Neural cell (in vitro differentiated cells): ENCODE measurements at regions not wholly inside any gene's neighbourhood (a gene's known extent, or its start where the extent isn't known, plus 50 kb on each side); places are given as distances from the start of the nearest gene placed in this dataset.

ENCODE experiments used
- H2AFZ ChIP-seq: fragments of 200-600, 300-800 bp; sonication (generic), shearing (Covaris generic); 2 replicates; pipeline ENCODE4 v1.6.0; 2014; ENCODE audit warnings: low read depth, mild to moderate bottlenecking, antibody characterized with exemption, low read length, moderate library complexity
- H3F3A ChIP-seq: fragments of 200-600 bp; shearing (Covaris generic); 2 replicates; pipeline ENCODE4 v1.6.1; 2016; ENCODE audit warnings: mild to moderate bottlenecking, moderate library complexity, mixed read lengths, antibody characterized with exemption, low read length; ENCODE audit not compliant: insufficient read depth, poor library complexity, severe bottlenecking
- H3K27ac ChIP-seq: fragments of 200-600, 300-800 bp; sonication (generic), shearing (Covaris generic); 2 replicates; pipeline ENCODE4 v1.5.1; 2014; ENCODE audit warnings: mild to moderate bottlenecking, low read length, moderate library complexity
- H3K27me3 ChIP-seq: fragments of 300-800, 200-600 bp; sonication (generic), shearing (Covaris generic); 2 replicates; pipeline ENCODE4 v1.6.0; 2014; ENCODE audit warnings: mild to moderate bottlenecking, low read depth, low read length, moderate library complexity; ENCODE audit not compliant: insufficient read depth
- H3K36me3 ChIP-seq: fragments of 300-800, 200-600 bp; sonication (generic), shearing (Covaris generic); 2 replicates; pipeline ENCODE4 v1.5.1; 2014; ENCODE audit warnings: mild to moderate bottlenecking, antibody characterized with exemption, low read length, moderate library complexity; ENCODE audit not compliant: insufficient read depth
- H3K4me2 ChIP-seq: fragments of 300-800, 200-600 bp; sonication (generic), shearing (Covaris generic); 2 replicates; pipeline ENCODE4 v1.6.0; 2014; ENCODE audit warnings: mild to moderate bottlenecking, low read length
- H3K4me3 ChIP-seq: fragments of 300-800, 200-600 bp; sonication (generic), shearing (Covaris generic); 2 replicates; pipeline ENCODE4 v1.5.1; 2014; ENCODE audit warnings: mild to moderate bottlenecking, low read length, moderate library complexity
- H3K79me2 ChIP-seq: fragments of 200-600 bp; shearing (Covaris generic); replicated peaks from 2 replicates; pipeline ENCODE4 v1.6.0; 2014; ENCODE audit warnings: mild to moderate bottlenecking, low read length, moderate library complexity; ENCODE audit not compliant: insufficient read depth
- H3K9ac ChIP-seq: fragments of 300-800, 200-600 bp; sonication (generic), shearing (Covaris generic); 2 replicates; pipeline ENCODE4 v1.6.1; 2016; ENCODE audit warnings: mild to moderate bottlenecking, low read length, mixed read lengths
- H3K9me2 ChIP-seq: fragments of 200-600 bp; shearing (Covaris generic); 2 replicates; pipeline ENCODE4 v1.6.1; 2016; ENCODE audit warnings: mild to moderate bottlenecking, low read length, mixed read lengths; ENCODE audit not compliant: insufficient read depth
- H3K9me3 ChIP-seq: fragments of 200-600, 300-800 bp; sonication (generic), shearing (Covaris generic); 2 replicates; pipeline ENCODE4 v1.6.1; 2016; ENCODE audit warnings: mild to moderate bottlenecking, mixed run types, low read length, moderate library complexity, mixed read lengths
- H4K20me1 ChIP-seq: fragments of 200-600 bp; shearing (Covaris generic); 2 replicates; pipeline ENCODE4 v1.6.1; 2016; ENCODE audit warnings: mild to moderate bottlenecking, mixed run types; ENCODE audit not compliant: insufficient read depth
- EP300 ChIP-seq: fragments of 450-650 bp; conservative IDR thresholded peaks from 2 replicates; pipeline ENCODE4 v1.6.1; 2014; ENCODE audit warnings: antibody characterized with exemption, mild to moderate bottlenecking, moderate library complexity; ENCODE audit not compliant: poor library complexity, severe bottlenecking
- EZH2 ChIP-seq: fragments of 200-600, 300-800 bp; shearing (Covaris generic), sonication (generic); IDR thresholded peaks from 2 replicates; pipeline ENCODE4 v1.6.1; 2014; ENCODE audit warnings: antibody characterized with exemption, low read length, borderline replicate concordance, mild to moderate bottlenecking; ENCODE audit not compliant: insufficient read depth, poor library complexity, severe bottlenecking
- MXI1 ChIP-seq: fragments of 450-650 bp; conservative IDR thresholded peaks from 2 replicates; pipeline ENCODE4 v1.6.1; 2014; ENCODE audit warnings: antibody characterized with exemption, mild to moderate bottlenecking; ENCODE audit not compliant: poor library complexity, severe bottlenecking
- POLR2AphosphoS5 ChIP-seq: IDR thresholded peaks from 2 replicates; pipeline ENCODE4 v1.6.1; 2012
- RAD21 ChIP-seq: fragments of 450-650 bp; conservative IDR thresholded peaks from 2 replicates; pipeline ENCODE4 v1.6.1; 2014; ENCODE audit warnings: antibody characterized with exemption, mild to moderate bottlenecking, moderate library complexity
- SMC3 ChIP-seq: fragments of 450-650 bp; conservative IDR thresholded peaks from 2 replicates; pipeline ENCODE4 v1.6.1; 2014; ENCODE audit warnings: antibody characterized with exemption, mild to moderate bottlenecking, moderate library complexity; ENCODE audit not compliant: poor library complexity
- TAF1 ChIP-seq: IDR thresholded peaks from 2 replicates; pipeline ENCODE4 v1.6.1; 2012; ENCODE audit warnings: low read depth
- TF ChIP-seq, protein P1 (sequence below): IDR thresholded peaks from 2 replicates; pipeline ENCODE4 v1.6.1; 2012; ENCODE audit warnings: borderline replicate concordance
- TF ChIP-seq, protein P2 (sequence below): fragments of 450-650 bp; IDR thresholded peaks from 2 replicates; pipeline ENCODE4 v1.5.1; 2014; ENCODE audit warnings: antibody characterized with exemption, mild to moderate bottlenecking, moderate library complexity; ENCODE audit not compliant: poor library complexity, severe bottlenecking

DNA sequence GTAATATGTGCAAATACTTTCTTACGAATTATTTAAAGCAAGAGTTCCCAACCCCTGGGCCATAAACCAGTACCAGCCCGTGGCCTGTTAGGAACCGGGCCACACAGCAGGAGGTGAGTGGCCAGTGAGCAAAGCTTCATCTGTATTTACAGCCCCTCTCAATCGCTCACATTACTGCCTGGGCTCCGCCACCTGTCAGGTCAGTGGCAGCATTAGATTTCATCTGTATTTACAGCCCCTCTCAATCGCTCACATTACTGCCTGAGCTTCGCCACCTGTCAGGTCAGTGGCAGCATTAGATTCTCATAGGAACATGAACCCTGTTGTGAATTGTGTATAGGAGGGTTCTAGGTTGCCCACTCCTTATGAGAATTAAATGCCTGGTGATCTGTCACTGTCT, 142.0 kb downstream of the RNASET2 start:
- Histone ChIP-seq H3K9me3 (no peaks in the 10 kb centered on the region), H3F3A (no peaks in the 10 kb centered on the region), H3K79me2 (no peaks in the 10 kb centered on the region), H3K4me2 (no peak overlapping the region), H3K27ac (no peak overlapping the region), H3K27me3 (no peaks in the 10 kb centered on the region), H3K4me3 (no peak overlapping the region), H3K36me3 (no peaks in the 10 kb centered on the region), H3K9me2 (no peaks in the 10 kb centered on the region), H4K20me1 (no peaks in the 10 kb centered on the region), H3K9ac (no peak overlapping the region), H2AFZ (no peak overlapping the region)
- TF ChIP-seq SMC3 = no peak
- peak; percentile 46 for TF ChIP-seq EP300

DNA sequence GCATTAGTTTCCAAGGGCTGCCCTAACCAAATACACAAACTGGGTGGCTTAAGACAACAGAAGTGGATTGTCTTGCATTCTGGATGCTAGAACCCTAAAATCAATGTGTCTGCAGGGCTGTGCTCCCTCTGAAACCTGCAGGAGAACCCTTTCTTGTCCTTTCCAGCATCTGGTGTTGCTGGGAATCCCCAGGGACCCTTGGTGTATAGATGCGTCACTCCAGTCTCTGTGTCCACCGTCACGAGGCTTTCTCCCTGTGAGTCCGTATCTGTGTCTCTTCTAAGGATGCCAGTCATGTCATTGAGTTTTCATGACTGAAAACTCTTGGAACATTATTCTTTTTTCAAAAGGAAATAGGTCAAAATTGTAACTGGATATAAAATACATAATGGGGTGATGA, 142.9 kb downstream of the RNASET2 start:
- no peaks in the 10 kb centered on the region for H3K9me3 ChIP-seq
- no peak overlapping the region for H3K4me2 ChIP-seq
- no peak overlapping the region for H2AFZ ChIP-seq
- no peaks in the 10 kb centered on the region for H3F3A ChIP-seq
- H3K79me2 ChIP-seq = no peaks in the 10 kb centered on the region
- TF ChIP-seq TAF1 = no peak
- TF ChIP-seq EP300 = no peak
- TF ChIP-seq EZH2 = no peak
- no peak for TF ChIP-seq MXI1
- no peaks in the 10 kb centered on the region for H4K20me1 ChIP-seq
- no peaks in the 10 kb centered on the region for H3K36me3 ChIP-seq
- no peak overlapping the region for H3K27ac ChIP-seq
- no peaks in the 10 kb centered on the region for H3K9me2 ChIP-seq
- no peaks in the 10 kb centered on the region for H3K27me3 ChIP-seq
- H3K4me3 ChIP-seq = no peak overlapping the region
- H3K9ac ChIP-seq = no peak overlapping the region

DNA sequence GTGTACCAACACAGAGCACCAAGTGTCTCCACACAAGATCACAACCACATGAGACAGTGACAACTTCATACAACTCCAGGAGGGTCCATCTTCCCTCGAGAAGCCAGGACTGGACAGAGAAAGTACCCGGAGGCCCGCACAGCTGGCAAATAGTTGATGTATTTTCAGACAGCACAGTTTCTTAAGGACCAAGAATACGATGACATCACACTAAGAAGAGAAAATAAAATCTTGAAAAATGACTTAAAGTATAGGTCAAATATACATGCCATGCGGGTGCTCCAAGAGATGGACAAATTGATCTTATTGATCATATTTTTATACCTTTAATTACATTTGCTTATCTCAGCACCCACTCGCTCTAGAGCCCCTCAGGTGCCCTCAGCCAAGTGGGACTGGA, 145.5 kb downstream of the RNASET2 start:
- Histone ChIP-seq H4K20me1 (no peaks in the 10 kb centered on the region), H3K9ac (no peak overlapping the region), H3K9me2 (no peaks in the 10 kb centered on the region), H3K4me2 (no peak overlapping the region), H3K27ac (no peak overlapping the region), H3K36me3 (no peaks in the 10 kb centered on the region), H3K4me3 (no peak overlapping the region), H3K9me3 (no peaks in the 10 kb centered on the region), H3K79me2 (no peaks in the 10 kb centered on the region), H2AFZ (no peak overlapping the region), H3K27me3 (no peaks in the 10 kb centered on the region), H3F3A (no peaks in the 10 kb centered on the region)
- TF ChIP-seq, protein P1, sequence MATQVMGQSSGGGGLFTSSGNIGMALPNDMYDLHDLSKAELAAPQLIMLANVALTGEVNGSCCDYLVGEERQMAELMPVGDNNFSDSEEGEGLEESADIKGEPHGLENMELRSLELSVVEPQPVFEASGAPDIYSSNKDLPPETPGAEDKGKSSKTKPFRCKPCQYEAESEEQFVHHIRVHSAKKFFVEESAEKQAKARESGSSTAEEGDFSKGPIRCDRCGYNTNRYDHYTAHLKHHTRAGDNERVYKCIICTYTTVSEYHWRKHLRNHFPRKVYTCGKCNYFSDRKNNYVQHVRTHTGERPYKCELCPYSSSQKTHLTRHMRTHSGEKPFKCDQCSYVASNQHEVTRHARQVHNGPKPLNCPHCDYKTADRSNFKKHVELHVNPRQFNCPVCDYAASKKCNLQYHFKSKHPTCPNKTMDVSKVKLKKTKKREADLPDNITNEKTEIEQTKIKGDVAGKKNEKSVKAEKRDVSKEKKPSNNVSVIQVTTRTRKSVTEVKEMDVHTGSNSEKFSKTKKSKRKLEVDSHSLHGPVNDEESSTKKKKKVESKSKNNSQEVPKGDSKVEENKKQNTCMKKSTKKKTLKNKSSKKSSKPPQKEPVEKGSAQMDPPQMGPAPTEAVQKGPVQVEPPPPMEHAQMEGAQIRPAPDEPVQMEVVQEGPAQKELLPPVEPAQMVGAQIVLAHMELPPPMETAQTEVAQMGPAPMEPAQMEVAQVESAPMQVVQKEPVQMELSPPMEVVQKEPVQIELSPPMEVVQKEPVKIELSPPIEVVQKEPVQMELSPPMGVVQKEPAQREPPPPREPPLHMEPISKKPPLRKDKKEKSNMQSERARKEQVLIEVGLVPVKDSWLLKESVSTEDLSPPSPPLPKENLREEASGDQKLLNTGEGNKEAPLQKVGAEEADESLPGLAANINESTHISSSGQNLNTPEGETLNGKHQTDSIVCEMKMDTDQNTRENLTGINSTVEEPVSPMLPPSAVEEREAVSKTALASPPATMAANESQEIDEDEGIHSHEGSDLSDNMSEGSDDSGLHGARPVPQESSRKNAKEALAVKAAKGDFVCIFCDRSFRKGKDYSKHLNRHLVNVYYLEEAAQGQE = no peak
- TF ChIP-seq, protein P2, sequence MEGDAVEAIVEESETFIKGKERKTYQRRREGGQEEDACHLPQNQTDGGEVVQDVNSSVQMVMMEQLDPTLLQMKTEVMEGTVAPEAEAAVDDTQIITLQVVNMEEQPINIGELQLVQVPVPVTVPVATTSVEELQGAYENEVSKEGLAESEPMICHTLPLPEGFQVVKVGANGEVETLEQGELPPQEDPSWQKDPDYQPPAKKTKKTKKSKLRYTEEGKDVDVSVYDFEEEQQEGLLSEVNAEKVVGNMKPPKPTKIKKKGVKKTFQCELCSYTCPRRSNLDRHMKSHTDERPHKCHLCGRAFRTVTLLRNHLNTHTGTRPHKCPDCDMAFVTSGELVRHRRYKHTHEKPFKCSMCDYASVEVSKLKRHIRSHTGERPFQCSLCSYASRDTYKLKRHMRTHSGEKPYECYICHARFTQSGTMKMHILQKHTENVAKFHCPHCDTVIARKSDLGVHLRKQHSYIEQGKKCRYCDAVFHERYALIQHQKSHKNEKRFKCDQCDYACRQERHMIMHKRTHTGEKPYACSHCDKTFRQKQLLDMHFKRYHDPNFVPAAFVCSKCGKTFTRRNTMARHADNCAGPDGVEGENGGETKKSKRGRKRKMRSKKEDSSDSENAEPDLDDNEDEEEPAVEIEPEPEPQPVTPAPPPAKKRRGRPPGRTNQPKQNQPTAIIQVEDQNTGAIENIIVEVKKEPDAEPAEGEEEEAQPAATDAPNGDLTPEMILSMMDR = no peak
- TF ChIP-seq POLR2AphosphoS5 (no peak), RAD21 (no peak), MXI1 (no peak), SMC3 (no peak), EZH2 (no peak), TAF1 (no peak), EP300 (no peak)
